Neuron (in vitro differentiated cells): ENCODE measurements at regions not wholly inside any gene's neighbourhood (a gene's known extent, or its start where the extent isn't known, plus 50 kb on each side); places are given as distances from the start of the nearest gene placed in this dataset.
"Not testable (repeated sequence)": the region's sequence is repeated elsewhere in the genome, so short reads cannot be mapped to it uniquely, and the experiment has no call there.

Experiments used
- H2AFZ ChIP-seq: one replicate; pipeline ENCODE4 v1.6.1; 2013; ENCODE audit warnings: low read depth, mild to moderate bottlenecking, inconsistent platforms, low read length, moderate library complexity
- H3K27me3 ChIP-seq: one replicate; pipeline ENCODE4 v1.6.1; 2013; ENCODE audit warnings: low read length; ENCODE audit not compliant: insufficient read depth
- H3K36me3 ChIP-seq: one replicate; pipeline ENCODE4 v1.6.1; 2013; ENCODE audit warnings: low read length; ENCODE audit not compliant: insufficient read depth
- H3K4me1 ChIP-seq: one replicate; pipeline ENCODE4 v1.6.1; 2013; ENCODE audit warnings: low read length; ENCODE audit not compliant: insufficient read depth
- H3K4me3 ChIP-seq: 2 replicates; pipeline ENCODE4 v1.5.1; 2013; ENCODE audit warnings: mild to moderate bottlenecking, low read length, moderate library complexity
- H3K9me3 ChIP-seq: one replicate; pipeline ENCODE4 v1.6.1; 2013; ENCODE audit warnings: low read length

GRCh38 chr2:167809799-167810198 lies 437.6 kb downstream of the STK39 start:
- not testable (repeated sequence) for H3K36me3 ChIP-seq, H3K4me3 ChIP-seq, H3K4me1 ChIP-seq, H2AFZ ChIP-seq, H3K27me3 ChIP-seq, H3K9me3 ChIP-seq

- H3K36me3 ChIP-seq = no peaks in the 10 kb centered on the region
- H3K9me3 ChIP-seq = no peaks in the 10 kb centered on the region
- no peak overlapping the region for H2AFZ ChIP-seq
- peaks cover 8% of the 10 kb centered on the region for H3K4me1 ChIP-seq
- no peaks in the 10 kb centered on the region for H3K27me3 ChIP-seq
- no peak overlapping the region for H3K4me3 ChIP-seq
These were observed 443.9 kb downstream of the STK39 start for GRCh38 chr2:167803449-167803988.

- H3K27me3 ChIP-seq = no peaks in the 10 kb centered on the region
- no peak overlapping the region for H2AFZ ChIP-seq
- no peaks in the 10 kb centered on the region for H3K4me1 ChIP-seq
- H3K36me3 ChIP-seq = no peaks in the 10 kb centered on the region
- H3K9me3 ChIP-seq = no peaks in the 10 kb centered on the region
- no peak overlapping the region for H3K4me3 ChIP-seq
These were observed 452.7 kb downstream of the STK39 start for GRCh38 chr2:167794554-167795255.

GRCh38 chr2:167793725-167794124 lies 453.7 kb downstream of the STK39 start:
- no peaks in the 10 kb centered on the region for H3K27me3 ChIP-seq
- no peaks in the 10 kb centered on the region for H3K9me3 ChIP-seq
- H3K36me3 ChIP-seq = no peaks in the 10 kb centered on the region
- H3K4me3 ChIP-seq = no peak overlapping the region
- no peaks in the 10 kb centered on the region for H3K4me1 ChIP-seq
- H2AFZ ChIP-seq = no peak overlapping the region

- no peak overlapping the region for H2AFZ ChIP-seq
- no peaks in the 10 kb centered on the region for H3K27me3 ChIP-seq
- no peaks in the 10 kb centered on the region for H3K36me3 ChIP-seq
- H3K4me3 ChIP-seq = no peak overlapping the region
- H3K4me1 ChIP-seq = no peaks in the 10 kb centered on the region
- H3K9me3 ChIP-seq = peaks cover 3% of the 10 kb centered on the region
These were observed 455.3 kb downstream of the STK39 start for GRCh38 chr2:167792126-167792525.

- Histone ChIP-seq H3K4me3 (no peak overlapping the region), H3K36me3 (no peaks in the 10 kb centered on the region), H3K9me3 (peaks cover 3% of the 10 kb centered on the region), H3K27me3 (no peaks in the 10 kb centered on the region), H2AFZ (no peak overlapping the region), H3K4me1 (peaks cover 1% of the 10 kb centered on the region)
These were observed 456.5 kb downstream of the STK39 start for GRCh38 chr2:167790781-167791450.

- Histone ChIP-seq H2AFZ (no peak overlapping the region), H3K27me3 (no peaks in the 10 kb centered on the region), H3K4me3 (no peak overlapping the region), H3K36me3 (no peaks in the 10 kb centered on the region), H3K4me1 (peaks cover 8% of the 10 kb centered on the region), H3K9me3 (peaks cover 3% of the 10 kb centered on the region)
These were observed 457.2 kb downstream of the STK39 start for GRCh38 chr2:167790189-167790588.

- no peaks in the 10 kb centered on the region for H3K27me3 ChIP-seq
These were observed 459.8 kb downstream of the STK39 start for GRCh38 chr2:167787562-167787961.

GRCh38 chr2:167787021-167787420 lies 460.4 kb downstream of the STK39 start:
- peaks cover 24% of the 10 kb centered on the region for H3K4me1 ChIP-seq
- no peak overlapping the region for H2AFZ ChIP-seq
- H3K4me3 ChIP-seq = no peak overlapping the region
- H3K9me3 ChIP-seq = peaks cover 3% of the 10 kb centered on the region
- no peaks in the 10 kb centered on the region for H3K36me3 ChIP-seq
- H3K27me3 ChIP-seq = no peaks in the 10 kb centered on the region

More at GRCh38 chr2:167787562-167787961, 459.8 kb downstream of the STK39 start:
- Histone ChIP-seq H2AFZ (no peak overlapping the region), H3K4me1 (peaks cover 24% of the 10 kb centered on the region), H3K9me3 (peaks cover 3% of the 10 kb centered on the region), H3K4me3 (no peak overlapping the region), H3K36me3 (no peaks in the 10 kb centered on the region)

- no peak overlapping the region for H3K4me3 ChIP-seq
- H3K4me1 ChIP-seq = peaks cover 24% of the 10 kb centered on the region
- no peaks in the 10 kb centered on the region for H3K27me3 ChIP-seq
- no peaks in the 10 kb centered on the region for H3K36me3 ChIP-seq
- peaks cover 3% of the 10 kb centered on the region for H3K9me3 ChIP-seq
- H2AFZ ChIP-seq = peak overlapping the region; percentile 31
These were observed 461.7 kb downstream of the STK39 start for GRCh38 chr2:167785606-167786216.

GRCh38 chr2:167784084-167784425 lies 463.3 kb downstream of the STK39 start:
- H3K27me3 ChIP-seq = no peaks in the 10 kb centered on the region
- peak overlapping the region; percentile 48 for H2AFZ ChIP-seq

GRCh38 chr2:167783261-167784083 lies 463.9 kb downstream of the STK39 start:
- Histone ChIP-seq H3K4me1 (peaks cover 24% of the 10 kb centered on the region), H3K9me3 (peaks cover 2% of the 10 kb centered on the region), H2AFZ (peak overlapping the region; percentile 48)

More at GRCh38 chr2:167784084-167784425, 463.3 kb downstream of the STK39 start:
- Histone ChIP-seq H3K36me3 (no peaks in the 10 kb centered on the region), H3K9me3 (peaks cover 3% of the 10 kb centered on the region), H3K4me3 (no peak overlapping the region), H3K4me1 (peaks cover 24% of the 10 kb centered on the region)

More at GRCh38 chr2:167783261-167784083, 463.9 kb downstream of the STK39 start:
- H3K27me3 ChIP-seq = no peaks in the 10 kb centered on the region
- H3K36me3 ChIP-seq = no peaks in the 10 kb centered on the region
- no peak overlapping the region for H3K4me3 ChIP-seq
